Fibroblast of mammary gland (primary cell): ENCODE measurements at regions not wholly inside any gene's neighbourhood (a gene's known extent, or its start where the extent isn't known, plus 50 kb on each side); places are given as distances from the start of the nearest gene placed in this dataset.
"Not testable (repeated sequence)": the region's sequence is repeated elsewhere in the genome, so short reads cannot be mapped to it uniquely, and the experiment has no call there.

Experiments
- DNase-seq: peaks from one replicate; pipeline ENCODE4 v3.0.0-alpha.2; 2010; ENCODE audit warnings: low read depth
- H3K4me3 ChIP-seq: 2 replicates; pipeline ENCODE4 v1.5.1; 2011; ENCODE audit warnings: low read depth, mild to moderate bottlenecking, low read length, moderate library complexity; ENCODE audit not compliant: control insufficient read depth
- CTCF ChIP-seq: conservative IDR thresholded peaks from 2 replicates; pipeline ENCODE4 v1.5.1; 2011; ENCODE audit warnings: low read depth, low read length, inconsistent platforms; ENCODE audit not compliant: control insufficient read depth, insufficient read depth

- no peak for DNase-seq
- TF ChIP-seq CTCF = no peak
- H3K4me3 ChIP-seq = no peak overlapping the region
Measured at GRCh38 chr1:229164836-229165735, 105.8 kb upstream of the RAB4A start.

DNA sequence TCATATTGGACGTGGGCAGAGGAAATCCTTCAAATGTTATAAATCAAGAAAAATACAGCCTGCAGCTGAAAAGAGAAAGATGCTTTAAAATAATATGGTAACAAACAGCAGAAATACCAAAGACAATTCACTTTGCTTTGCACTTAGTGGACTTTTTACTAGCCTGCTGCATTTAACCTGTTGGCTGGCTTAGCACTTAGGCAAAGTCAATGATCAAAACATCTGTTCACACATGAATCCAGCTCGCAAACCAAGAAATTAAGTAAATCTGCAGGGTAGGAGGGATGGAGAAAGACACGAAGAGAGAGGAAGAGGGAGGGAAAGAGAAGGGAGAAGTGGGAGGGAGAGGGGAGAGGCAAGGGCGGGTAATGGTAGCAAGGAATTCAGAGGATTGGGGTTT, 103.6 kb upstream of the RAB4A start:
- no peak overlapping the region for H3K4me3 ChIP-seq
- no peak for DNase-seq
- TF ChIP-seq CTCF = no peak

- no peak for TF ChIP-seq CTCF
- peak; percentile 51 for DNase-seq
- H3K4me3 ChIP-seq = no peak overlapping the region
Measured at GRCh38 chr1:229169399-229169798, 101.5 kb upstream of the RAB4A start.

DNA sequence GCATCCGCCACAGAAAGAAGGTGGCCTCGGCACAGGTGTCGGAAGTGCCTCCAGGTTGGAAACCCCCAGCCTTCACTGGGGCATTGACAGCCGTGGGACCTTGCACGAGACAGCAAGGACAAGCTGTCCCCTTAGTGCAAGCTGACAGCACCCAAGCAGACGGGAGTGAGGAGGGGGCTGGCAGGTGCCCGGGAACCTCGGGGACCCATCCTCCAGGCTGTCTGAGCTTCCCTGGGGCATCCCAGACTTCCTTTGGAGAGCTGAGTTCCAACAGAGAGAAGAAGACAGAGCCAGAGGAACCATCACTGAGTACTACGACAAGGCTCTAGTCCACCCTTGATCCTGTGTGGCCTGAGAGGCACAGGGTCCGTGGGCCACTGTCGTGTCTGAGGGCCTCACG, 100.6 kb upstream of the RAB4A start:
- no peak for DNase-seq
- TF ChIP-seq CTCF = no peak
- H3K4me3 ChIP-seq = no peak overlapping the region

- H3K4me3 ChIP-seq = no peak overlapping the region
- no peak for TF ChIP-seq CTCF
- no peak for DNase-seq
Measured at GRCh38 chr1:229170778-229171505, 100.0 kb upstream of the RAB4A start.

GRCh38 chr1:229171934-229172333, 99.0 kb upstream of the RAB4A start:
- no peak for TF ChIP-seq CTCF
- no peak for DNase-seq
- no peak overlapping the region for H3K4me3 ChIP-seq

DNA sequence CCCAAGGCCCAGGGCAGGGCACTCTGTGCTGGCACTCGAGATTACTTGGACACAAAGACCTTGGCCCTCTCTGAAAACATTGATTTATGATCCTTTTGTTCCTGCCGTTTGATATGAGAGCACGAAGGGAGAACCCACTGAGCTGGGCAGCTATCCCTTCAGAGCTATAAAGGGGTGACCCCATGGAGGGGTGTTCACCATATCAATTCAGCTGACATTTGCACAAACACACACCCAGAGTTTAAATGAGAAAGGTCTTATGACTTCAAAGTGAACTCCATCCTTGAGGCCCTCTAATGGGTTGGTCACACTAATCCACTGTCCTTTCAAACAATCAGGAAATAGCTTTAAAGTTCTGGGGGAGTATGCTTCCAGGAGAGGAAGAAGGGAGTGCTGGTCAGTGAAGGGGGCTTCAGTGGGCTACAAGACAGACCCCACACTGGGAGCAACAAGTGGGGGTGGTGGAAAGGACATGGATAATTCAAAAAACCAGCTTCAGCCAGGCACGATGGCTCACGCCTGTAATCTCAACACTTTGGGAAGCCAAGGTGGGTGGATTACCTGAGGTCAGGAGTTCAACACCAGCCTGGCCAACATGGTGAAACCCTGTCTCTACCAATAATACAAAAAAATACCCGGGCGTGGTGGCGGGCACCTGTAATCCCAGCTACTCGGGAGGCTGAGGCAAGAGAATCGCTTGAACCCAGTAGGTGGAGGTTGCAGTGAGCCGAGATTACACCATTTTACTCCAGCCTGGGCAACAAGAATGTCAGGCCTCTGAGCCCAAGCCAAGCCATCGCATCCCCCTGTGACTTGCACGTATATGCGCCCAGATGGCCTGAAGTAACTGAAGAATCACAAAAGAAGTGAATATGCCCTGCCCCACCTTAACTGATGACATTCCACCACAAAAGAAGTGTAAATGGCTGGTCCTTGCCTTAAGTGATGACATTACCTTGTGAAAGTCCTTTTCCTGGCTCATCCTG, 97.1 kb upstream of the RAB4A start:
- not testable (repeated sequence) for DNase-seq, H3K4me3 ChIP-seq

DNA sequence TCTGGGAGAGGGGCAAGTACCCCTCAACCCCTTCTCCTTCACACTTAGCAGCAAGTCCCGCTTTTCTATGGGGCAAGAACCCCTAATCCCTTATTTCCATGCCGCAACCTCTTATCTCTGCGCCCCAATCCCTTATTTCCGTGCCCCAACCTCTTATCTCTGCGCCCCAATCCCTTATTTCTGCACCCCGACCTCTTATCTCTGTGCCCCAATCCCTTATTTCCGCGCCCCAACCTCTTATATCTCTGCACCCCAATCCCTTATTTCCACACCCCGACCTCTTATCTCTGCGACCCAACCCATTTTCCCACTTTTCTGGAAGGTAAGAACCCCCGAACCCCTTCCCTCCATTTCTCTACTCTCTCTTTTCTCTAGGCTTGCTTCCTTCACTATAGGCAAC, 95.6 kb upstream of the RAB4A start:
- H3K4me3 ChIP-seq, DNase-seq: not testable (repeated sequence)

GRCh38 chr1:229176457-229176856, 94.5 kb upstream of the RAB4A start:
- not testable (repeated sequence) for DNase-seq, H3K4me3 ChIP-seq
